SW 1271 (cell line): ENCODE measurements at regions not wholly inside any gene's neighbourhood (a gene's known extent, or its start where the extent isn't known, plus 50 kb on each side); places are given as distances from the start of the nearest gene placed in this dataset.

Source experiments
- DNase-seq, 2 experiments: peaks; one replicate each; lab custom pipeline; 2025; lab: John Stamatoyannopoulos, UW

DNA sequence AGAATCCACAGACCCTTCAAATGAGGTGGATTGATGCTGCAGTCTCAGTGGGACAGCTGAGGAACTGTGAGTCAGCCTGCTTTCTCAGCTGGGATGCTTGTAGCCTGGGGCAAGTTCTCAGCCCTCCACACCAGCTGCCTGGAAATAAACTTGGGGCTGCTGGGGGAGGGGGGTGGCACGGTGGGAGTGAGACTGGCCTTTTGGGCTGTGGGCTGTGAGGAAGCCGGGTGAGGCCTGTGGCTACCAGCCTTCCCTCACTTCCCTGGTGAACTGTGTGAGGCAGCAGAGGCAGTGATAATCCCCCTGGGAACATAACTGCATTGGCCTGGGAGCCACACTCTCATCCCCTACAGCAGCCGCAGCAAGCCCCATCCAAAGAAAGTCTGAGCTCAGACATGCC lies 114.5 kb upstream of the GUCY1A1 start:
- DNase-seq: no peak

- DNase-seq: no peak
Observed at GRCh38 chr4:155548173-155548572, 118.5 kb upstream of the GUCY1A1 start.

DNA sequence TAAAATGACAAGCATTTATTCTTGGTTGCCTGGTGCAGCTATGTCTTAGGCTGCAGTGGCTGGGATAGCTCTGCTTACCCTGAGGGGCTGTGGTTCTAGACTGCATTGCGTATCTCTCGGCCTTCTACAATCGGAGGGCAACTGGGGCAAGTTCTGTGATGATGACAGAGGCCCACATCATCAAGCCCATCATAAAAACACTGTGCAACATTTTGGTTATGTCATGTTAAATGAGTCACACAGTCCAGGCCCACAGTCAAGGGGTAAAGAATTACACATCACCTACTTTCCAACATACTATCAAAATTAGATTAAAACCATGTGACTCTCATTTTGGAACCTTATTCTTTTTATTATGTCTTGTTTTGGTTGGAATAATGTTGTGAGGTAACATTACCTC lies 120.2 kb upstream of the GUCY1A1 start:
- DNase-seq: no peak

DNA sequence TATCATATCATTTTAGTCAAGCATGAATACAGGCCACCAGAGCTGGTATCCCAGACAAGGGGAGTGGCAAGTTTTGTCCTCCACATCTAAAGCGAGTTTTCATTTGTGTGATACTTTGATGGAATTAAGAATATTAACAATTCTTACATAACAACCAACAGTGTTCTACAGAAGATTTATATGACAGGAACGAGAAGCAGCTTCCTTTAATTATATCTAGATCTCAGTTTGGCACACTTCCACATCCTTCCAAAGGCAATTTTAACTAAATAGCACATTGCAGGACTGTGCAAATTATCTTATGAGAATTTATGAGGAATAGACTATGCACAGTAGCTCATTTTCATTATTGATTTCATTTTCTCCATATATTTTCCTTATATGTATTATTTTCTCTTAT lies 121.2 kb upstream of the GUCY1A1 start:
- no peak for DNase-seq

- DNase-seq: no peak
Observed at GRCh38 chr4:155544547-155544946, 122.1 kb upstream of the GUCY1A1 start.

GRCh38 chr4:155543126-155543765 lies 123.4 kb upstream of the GUCY1A1 start:
- peak in 1 of 2 experiments; percentile 40 for DNase-seq

- no peak for DNase-seq
Observed at GRCh38 chr4:155542415-155542814, 124.2 kb upstream of the GUCY1A1 start.

GRCh38 chr4:155541716-155542115 lies 124.9 kb upstream of the GUCY1A1 start:
- no peak for DNase-seq

GRCh38 chr4:155540698-155541097 lies 126.0 kb upstream of the GUCY1A1 start:
- no peak for DNase-seq

- no peak for DNase-seq
Observed at GRCh38 chr4:155539746-155540145, 126.9 kb upstream of the GUCY1A1 start.

GRCh38 chr4:155535802-155536454 lies 130.7 kb upstream of the GUCY1A1 start:
- DNase-seq: no peak

GRCh38 chr4:155532373-155533085 lies 134.1 kb upstream of the GUCY1A1 start:
- no peak for DNase-seq

DNA sequence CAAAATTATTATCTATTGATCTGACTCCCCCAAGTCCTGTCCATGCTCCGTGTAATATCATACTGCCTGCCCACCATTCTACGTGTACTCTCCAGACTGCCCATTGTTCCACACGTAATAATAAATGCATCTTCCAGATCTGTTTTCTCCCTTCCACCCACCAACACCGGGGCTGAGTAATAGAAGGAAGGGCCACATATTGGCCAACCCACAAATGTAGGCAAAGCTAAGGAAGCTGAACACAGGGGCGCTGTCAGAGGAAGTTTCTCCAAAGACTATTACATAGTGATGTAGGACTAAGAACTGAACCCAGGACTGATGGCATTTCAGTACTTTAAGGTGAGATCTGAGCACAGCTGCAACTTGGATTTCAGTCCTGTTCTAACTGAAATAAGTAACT lies 135.8 kb upstream of the GUCY1A1 start:
- no peak for DNase-seq

GRCh38 chr4:155530290-155530689 lies 136.4 kb upstream of the GUCY1A1 start:
- DNase-seq: no peak

DNA sequence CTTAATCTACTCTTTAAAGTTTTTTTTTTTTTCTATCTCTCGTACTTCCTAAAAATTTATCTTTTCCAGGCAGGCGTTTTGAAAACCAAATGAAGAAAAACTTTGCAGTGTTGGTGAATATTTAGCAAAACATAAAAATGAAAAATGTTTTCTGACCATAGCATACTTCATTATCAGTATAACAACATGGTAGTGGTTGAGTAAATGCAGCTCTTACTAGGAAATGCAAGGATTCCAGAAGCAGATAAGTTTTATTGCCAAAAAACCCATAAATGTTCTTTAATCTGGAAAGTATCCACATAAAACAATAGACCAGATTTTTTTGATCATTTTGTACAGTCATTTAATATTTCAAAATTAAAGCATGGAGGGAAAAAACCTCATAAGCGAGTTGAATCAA lies 136.9 kb upstream of the GUCY1A1 start:
- DNase-seq: no peak

DNA sequence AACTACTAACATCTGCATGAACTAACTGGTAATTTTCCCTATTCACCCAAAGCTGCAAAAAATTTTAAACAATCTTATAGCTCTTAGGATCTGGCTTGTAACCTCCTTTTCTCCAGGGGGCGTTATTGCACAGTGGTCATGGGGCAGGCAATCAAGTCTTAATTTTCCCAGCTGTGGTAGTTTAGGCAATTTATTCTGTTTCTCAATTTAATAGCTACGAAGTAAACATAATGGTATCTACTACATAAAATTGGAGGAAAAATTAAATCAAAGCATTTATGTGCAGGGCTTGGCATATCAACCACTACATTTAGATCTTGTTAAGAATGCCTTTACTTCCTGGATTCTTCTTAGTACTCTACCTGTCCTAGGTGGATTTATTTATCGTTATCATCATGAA lies 137.4 kb upstream of the GUCY1A1 start:
- DNase-seq: no peak

DNA sequence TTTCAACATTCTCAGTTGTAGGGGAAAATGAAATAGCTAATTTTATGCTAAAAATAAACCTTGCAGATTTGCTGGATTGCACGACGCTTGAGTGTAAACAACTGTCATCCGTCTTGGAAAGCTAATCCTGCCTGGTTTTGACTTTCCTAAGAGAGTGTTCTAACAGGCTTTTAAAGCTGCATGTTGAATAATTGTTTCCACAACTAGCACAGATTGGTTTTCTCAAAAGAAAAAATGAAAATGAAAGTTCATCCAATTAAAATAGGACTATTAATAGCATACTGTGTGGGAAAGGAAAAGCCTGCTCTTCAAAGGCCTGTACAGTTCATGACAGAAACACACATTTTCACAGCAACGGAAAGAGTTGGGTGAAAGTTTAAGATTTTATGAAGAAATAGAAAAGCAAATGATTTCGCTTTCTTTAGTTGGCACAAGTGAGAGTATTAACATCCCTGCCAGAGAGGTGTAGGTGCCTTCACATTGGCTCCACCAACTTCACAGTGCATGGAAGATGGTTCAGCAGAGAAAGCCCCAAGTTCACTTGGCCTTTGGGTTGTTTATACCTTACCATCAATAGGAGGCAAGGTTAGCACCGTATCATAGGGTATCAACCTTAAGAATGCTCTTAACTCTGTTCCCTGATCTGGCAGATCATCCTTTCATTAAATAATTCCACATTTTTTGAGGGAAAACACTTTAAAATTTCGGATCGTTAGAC lies 140.0 kb upstream of the GUCY1A1 start:
- DNase-seq: no peak

- no peak for DNase-seq
Observed at GRCh38 chr4:155524926-155525455, 141.7 kb upstream of the GUCY1A1 start.

DNA sequence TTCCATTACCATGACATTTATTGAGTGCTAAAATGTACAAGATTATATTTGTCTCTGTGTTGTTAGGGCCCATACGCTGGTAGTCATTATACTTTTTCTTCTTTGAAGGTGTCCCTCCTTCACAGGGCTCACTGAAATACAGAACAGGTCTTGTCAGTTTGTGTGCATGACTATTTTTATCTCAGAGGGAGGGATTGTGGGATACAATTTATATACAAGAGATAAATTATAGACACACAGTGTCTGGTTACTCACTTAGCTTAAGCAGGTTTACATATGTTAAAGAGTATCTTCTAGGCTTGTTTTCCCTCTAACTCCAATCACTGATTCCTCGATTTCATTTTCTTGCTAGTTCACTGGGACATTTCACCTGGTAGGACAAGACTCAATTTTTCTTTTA lies 143.3 kb upstream of the GUCY1A1 start:
- no peak for DNase-seq

- DNase-seq: no peak
Observed at GRCh38 chr4:155522201-155522600, 144.4 kb upstream of the GUCY1A1 start.

GRCh38 chr4:155521382-155521781 lies 144.6 kb upstream of the MAP9 start:
- no peak for DNase-seq

- DNase-seq: no peak
Observed at GRCh38 chr4:155515444-155516075, 138.8 kb upstream of the MAP9 start.
